ENCODE measurements at regions not wholly inside any gene's neighbourhood (a gene's known extent, or its start where the extent isn't known, plus 50 kb on each side); places are given as distances from the start of the nearest gene placed in this dataset.

- ChIA-PET POLR2A (no interaction called here), CTCF (no interaction called here)
- Mint-ChIP-seq H3K36me3 (ENCODE audit: low read depth) (no peaks in the 10 kb centered on the region), H3K27ac (no peak overlapping the region), H3K4me3 (no peak overlapping the region), H3K27me3 (no peaks in the 10 kb centered on the region), H3K9me3 (peaks cover 5% of the 10 kb centered on the region), H3K4me1 (ENCODE audit: low read depth) (no peaks in the 10 kb centered on the region)
- intact Hi-C loops (cut with DNase I, micrococcal nuclease), result no loop called here
- no peak for TF ChIP-seq CTCF (IDR thresholded peaks at IDR 0.05)
- Histone ChIP-seq H3K36me3 (ENCODE audit: insufficient read depth, low read length) (no peaks in the 10 kb centered on the region), H3K4me1 (ENCODE audit: insufficient read depth, low read length) (no peaks in the 10 kb centered on the region), H3K27me3 (ENCODE audit: control insufficient read depth in 1 of 2, insufficient read depth in 2 of 2, low read length in 2 of 2) (no peaks in the 10 kb centered on the region), H3K27ac (ENCODE audit: low read depth in 1 of 2, low read length in 2 of 2) (no peak overlapping the region), H3K9me3 (ENCODE audit: control insufficient read depth in 1 of 2, insufficient read depth in 1 of 2, low read length in 2 of 2) (no peaks in the 10 kb centered on the region), H3K4me3 (ENCODE audit: low read length) (no peak overlapping the region)
- ATAC-seq (ENCODE audit: poor library complexity) (no peak), DNase-seq (no peak)
These were observed 349.9 kb downstream of the LRIG3 start for GRCh38 chr12:58570411-58570810.

- POLR2A ChIA-PET, result no interaction called here
- no peaks in the 10 kb centered on the region for H3K9me3 ChIP-seq (ENCODE audit: control insufficient read depth in 1 of 2, insufficient read depth in 1 of 2, low read length in 2 of 2)
- no peaks in the 10 kb centered on the region for H3K4me1 ChIP-seq (ENCODE audit: insufficient read depth, low read length)
- no peak overlapping the region for H3K4me3 Mint-ChIP-seq
- H3K4me1 Mint-ChIP-seq (ENCODE audit: low read depth), result no peaks in the 10 kb centered on the region
- no peak for TF ChIP-seq CTCF (IDR thresholded peaks at IDR 0.05)
- intact Hi-C loops (cut with DNase I, micrococcal nuclease), result no loop called here
- H3K36me3 ChIP-seq (ENCODE audit: insufficient read depth, low read length), result no peaks in the 10 kb centered on the region
- no peaks in the 10 kb centered on the region for H3K36me3 Mint-ChIP-seq (ENCODE audit: low read depth)
- H3K9me3 Mint-ChIP-seq, result peaks cover 3% of the 10 kb centered on the region
- CTCF ChIA-PET, result no interaction called here
- no peak overlapping the region for H3K27ac Mint-ChIP-seq
- H3K27me3 Mint-ChIP-seq, result no peaks in the 10 kb centered on the region
- no peak overlapping the region for H3K27ac ChIP-seq (ENCODE audit: low read depth in 1 of 2, low read length in 2 of 2)
- H3K27me3 ChIP-seq (ENCODE audit: control insufficient read depth in 1 of 2, insufficient read depth in 2 of 2, low read length in 2 of 2), result no peaks in the 10 kb centered on the region
- ATAC-seq (ENCODE audit: poor library complexity) (no peak), DNase-seq (no peak)
- no peak overlapping the region for H3K4me3 ChIP-seq (ENCODE audit: low read length)
These were observed 345.0 kb downstream of the LRIG3 start for GRCh38 chr12:58575256-58575655.

GRCh38 chr12:58576081-58576480, 344.2 kb downstream of the LRIG3 start:
- no peaks in the 10 kb centered on the region for H3K27me3 ChIP-seq (ENCODE audit: control insufficient read depth in 1 of 2, insufficient read depth in 2 of 2, low read length in 2 of 2)
- Mint-ChIP-seq H3K27me3 (no peaks in the 10 kb centered on the region), H3K9me3 (peaks cover 3% of the 10 kb centered on the region), H3K36me3 (ENCODE audit: low read depth) (no peaks in the 10 kb centered on the region), H3K4me3 (no peak overlapping the region), H3K27ac (no peak overlapping the region), H3K4me1 (ENCODE audit: low read depth) (no peaks in the 10 kb centered on the region)
- no peak for DNase-seq
- ATAC-seq (ENCODE audit: poor library complexity), result no peak
- CTCF ChIA-PET, result no interaction called here
- H3K4me1 ChIP-seq (ENCODE audit: insufficient read depth, low read length), result no peaks in the 10 kb centered on the region
- H3K36me3 ChIP-seq (ENCODE audit: insufficient read depth, low read length), result no peaks in the 10 kb centered on the region
- H3K9me3 ChIP-seq (ENCODE audit: control insufficient read depth in 1 of 2, insufficient read depth in 1 of 2, low read length in 2 of 2), result no peaks in the 10 kb centered on the region
- POLR2A ChIA-PET, result no interaction called here
- no peak for TF ChIP-seq CTCF (IDR thresholded peaks at IDR 0.05)
- intact Hi-C loops (cut with DNase I, micrococcal nuclease), result no loop called here
- H3K4me3 ChIP-seq (ENCODE audit: low read length), result no peak overlapping the region
- no peak overlapping the region for H3K27ac ChIP-seq (ENCODE audit: low read depth in 1 of 2, low read length in 2 of 2)
